HL-60 (cell line): ENCODE measurements at regions not wholly inside any gene's neighbourhood (a gene's known extent, or its start where the extent isn't known, plus 50 kb on each side); places are given as distances from the start of the nearest gene placed in this dataset.

Source experiments
- DNase-seq, 2 experiments: peaks; one replicate each; pipeline ENCODE4 v3.0.0-alpha.2; 2010 to 2020; ENCODE audit warnings: low read depth in 1 of 2, low spot score in 1 of 2
- H3K27ac ChIP-seq: fragments of 250-450 bp; sonication (Bioruptor Pico); replicated peaks from 2 replicates; pipeline ENCODE4 v1.5.1; 2020; ENCODE audit warnings: mild to moderate bottlenecking, moderate library complexity
- H3K27me3 ChIP-seq: fragments of 250-450 bp; sonication (Bioruptor Pico); 2 replicates; pipeline ENCODE4 v1.5.1; 2021; ENCODE audit warnings: mild to moderate bottlenecking, moderate library complexity; ENCODE audit not compliant: insufficient read depth, poor library complexity, severe bottlenecking
- H3K4me3 ChIP-seq: replicated peaks from 2 replicates; pipeline ENCODE4 v1.5.1; 2011; ENCODE audit warnings: mild to moderate bottlenecking, control low read depth, low read length; ENCODE audit not compliant: insufficient read depth
- GABPA ChIP-seq: IDR thresholded peaks from 2 replicates; pipeline ENCODE4 v1.6.1; 2012; ENCODE audit warnings: low read depth
- POLR2AphosphoS5 ChIP-seq: IDR thresholded peaks from 2 replicates; pipeline ENCODE4 v1.6.1; 2012; ENCODE audit warnings: low read depth
- SPI1 ChIP-seq: IDR thresholded peaks from 2 replicates; pipeline ENCODE4 v1.6.1; 2012; ENCODE audit warnings: low read depth, mild to moderate bottlenecking, borderline replicate concordance
- TF ChIP-seq, protein P1 (sequence below): IDR thresholded peaks from one replicate; pipeline ENCODE4 v1.5.1; 2011; ENCODE audit warnings: low read length, control low read depth, inconsistent platforms; ENCODE audit not compliant: insufficient read depth
- TF ChIP-seq, protein P2 (sequence below): IDR thresholded peaks from 2 replicates; pipeline ENCODE4 v1.6.1; 2012; ENCODE audit warnings: low read depth; ENCODE audit not compliant: insufficient replicate concordance

DNA sequence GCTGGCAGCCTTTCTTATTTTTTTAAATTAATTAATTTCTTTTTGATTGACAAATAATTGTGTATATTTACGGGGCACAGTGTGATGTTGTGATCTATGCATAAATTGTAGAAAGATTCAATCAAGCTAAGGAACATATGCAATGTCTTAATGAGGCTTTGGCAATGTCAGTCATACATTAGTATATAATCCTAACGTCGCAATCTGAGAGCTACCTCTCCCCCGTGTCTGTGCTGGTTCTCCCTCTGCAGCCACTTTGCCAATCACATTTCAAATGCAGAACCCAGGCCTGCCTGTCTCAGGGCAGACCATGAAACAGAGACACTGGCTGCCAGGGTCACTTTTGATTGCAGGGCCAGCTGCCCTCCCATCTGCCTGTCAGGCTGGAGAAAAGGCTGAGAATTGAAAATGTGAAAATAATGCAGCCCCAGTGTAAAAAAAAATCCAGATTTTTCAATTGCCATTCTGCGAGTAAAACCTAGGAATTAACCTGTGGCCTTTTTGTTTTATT, 56.3 kb downstream of the SLC24A2 start:
- H3K4me3 ChIP-seq, result no peak overlapping the region
- no peak for DNase-seq
- no peaks in the 10 kb centered on the region for H3K27me3 ChIP-seq
- no peak for TF ChIP-seq POLR2AphosphoS5
- TF ChIP-seq, protein P1, sequence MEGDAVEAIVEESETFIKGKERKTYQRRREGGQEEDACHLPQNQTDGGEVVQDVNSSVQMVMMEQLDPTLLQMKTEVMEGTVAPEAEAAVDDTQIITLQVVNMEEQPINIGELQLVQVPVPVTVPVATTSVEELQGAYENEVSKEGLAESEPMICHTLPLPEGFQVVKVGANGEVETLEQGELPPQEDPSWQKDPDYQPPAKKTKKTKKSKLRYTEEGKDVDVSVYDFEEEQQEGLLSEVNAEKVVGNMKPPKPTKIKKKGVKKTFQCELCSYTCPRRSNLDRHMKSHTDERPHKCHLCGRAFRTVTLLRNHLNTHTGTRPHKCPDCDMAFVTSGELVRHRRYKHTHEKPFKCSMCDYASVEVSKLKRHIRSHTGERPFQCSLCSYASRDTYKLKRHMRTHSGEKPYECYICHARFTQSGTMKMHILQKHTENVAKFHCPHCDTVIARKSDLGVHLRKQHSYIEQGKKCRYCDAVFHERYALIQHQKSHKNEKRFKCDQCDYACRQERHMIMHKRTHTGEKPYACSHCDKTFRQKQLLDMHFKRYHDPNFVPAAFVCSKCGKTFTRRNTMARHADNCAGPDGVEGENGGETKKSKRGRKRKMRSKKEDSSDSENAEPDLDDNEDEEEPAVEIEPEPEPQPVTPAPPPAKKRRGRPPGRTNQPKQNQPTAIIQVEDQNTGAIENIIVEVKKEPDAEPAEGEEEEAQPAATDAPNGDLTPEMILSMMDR, result no peak
- TF ChIP-seq, protein P2, sequence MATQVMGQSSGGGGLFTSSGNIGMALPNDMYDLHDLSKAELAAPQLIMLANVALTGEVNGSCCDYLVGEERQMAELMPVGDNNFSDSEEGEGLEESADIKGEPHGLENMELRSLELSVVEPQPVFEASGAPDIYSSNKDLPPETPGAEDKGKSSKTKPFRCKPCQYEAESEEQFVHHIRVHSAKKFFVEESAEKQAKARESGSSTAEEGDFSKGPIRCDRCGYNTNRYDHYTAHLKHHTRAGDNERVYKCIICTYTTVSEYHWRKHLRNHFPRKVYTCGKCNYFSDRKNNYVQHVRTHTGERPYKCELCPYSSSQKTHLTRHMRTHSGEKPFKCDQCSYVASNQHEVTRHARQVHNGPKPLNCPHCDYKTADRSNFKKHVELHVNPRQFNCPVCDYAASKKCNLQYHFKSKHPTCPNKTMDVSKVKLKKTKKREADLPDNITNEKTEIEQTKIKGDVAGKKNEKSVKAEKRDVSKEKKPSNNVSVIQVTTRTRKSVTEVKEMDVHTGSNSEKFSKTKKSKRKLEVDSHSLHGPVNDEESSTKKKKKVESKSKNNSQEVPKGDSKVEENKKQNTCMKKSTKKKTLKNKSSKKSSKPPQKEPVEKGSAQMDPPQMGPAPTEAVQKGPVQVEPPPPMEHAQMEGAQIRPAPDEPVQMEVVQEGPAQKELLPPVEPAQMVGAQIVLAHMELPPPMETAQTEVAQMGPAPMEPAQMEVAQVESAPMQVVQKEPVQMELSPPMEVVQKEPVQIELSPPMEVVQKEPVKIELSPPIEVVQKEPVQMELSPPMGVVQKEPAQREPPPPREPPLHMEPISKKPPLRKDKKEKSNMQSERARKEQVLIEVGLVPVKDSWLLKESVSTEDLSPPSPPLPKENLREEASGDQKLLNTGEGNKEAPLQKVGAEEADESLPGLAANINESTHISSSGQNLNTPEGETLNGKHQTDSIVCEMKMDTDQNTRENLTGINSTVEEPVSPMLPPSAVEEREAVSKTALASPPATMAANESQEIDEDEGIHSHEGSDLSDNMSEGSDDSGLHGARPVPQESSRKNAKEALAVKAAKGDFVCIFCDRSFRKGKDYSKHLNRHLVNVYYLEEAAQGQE, result no peak
- TF ChIP-seq GABPA, result no peak
- TF ChIP-seq SPI1, result no peak
- no peak overlapping the region for H3K27ac ChIP-seq

DNA sequence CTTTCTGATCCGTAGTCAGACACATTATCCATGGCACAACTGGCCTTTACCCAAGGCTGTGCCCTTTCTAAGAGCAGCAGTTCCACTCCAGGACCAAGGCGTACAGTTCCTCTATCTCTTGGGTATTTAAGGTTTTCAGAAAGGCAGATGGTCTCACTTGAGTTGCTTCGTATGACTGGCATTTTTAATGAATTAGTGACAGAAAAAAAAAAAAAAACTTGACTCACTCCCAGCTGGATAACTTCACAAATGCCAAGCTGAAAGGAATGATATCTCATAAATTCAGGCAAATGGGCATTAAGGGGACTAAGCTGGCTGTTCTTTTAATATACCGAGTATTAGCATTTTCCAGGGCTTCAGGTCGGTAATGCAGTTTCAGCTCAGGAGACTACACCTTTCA, 60.7 kb downstream of the SLC24A2 start:
- TF ChIP-seq, protein P1, result no peak
- no peak for TF ChIP-seq SPI1
- TF ChIP-seq, protein P2, result no peak
- TF ChIP-seq GABPA, result no peak
- no peak for TF ChIP-seq POLR2AphosphoS5
- DNase-seq, result no peak
- Histone ChIP-seq H3K27ac (no peak overlapping the region), H3K4me3 (no peak overlapping the region), H3K27me3 (no peaks in the 10 kb centered on the region)

DNA sequence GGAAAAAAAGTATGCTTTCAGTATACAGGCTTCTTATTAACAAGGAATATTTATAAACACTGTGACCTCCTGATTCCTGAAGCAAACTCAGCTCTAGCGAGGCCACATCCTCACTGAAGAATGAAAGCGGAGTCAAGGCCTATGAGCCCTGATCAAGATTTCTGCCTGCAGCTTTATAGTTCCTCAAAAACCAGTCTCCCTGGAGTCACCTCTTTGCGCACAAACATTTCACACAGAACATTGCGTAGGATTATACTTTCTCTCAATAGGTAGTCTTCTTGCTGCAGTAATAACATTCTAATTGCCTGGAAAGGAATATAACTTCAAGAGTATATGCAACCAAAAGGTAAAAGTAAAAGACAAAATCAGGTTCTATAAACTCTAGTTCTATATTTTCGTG, 62.9 kb downstream of the SLC24A2 start:
- TF ChIP-seq SPI1, result no peak
- no peak for TF ChIP-seq GABPA
- no peak for TF ChIP-seq POLR2AphosphoS5
- TF ChIP-seq, protein P2, result no peak
- TF ChIP-seq, protein P1, result no peak
- DNase-seq, result no peak
- Histone ChIP-seq H3K4me3 (no peak overlapping the region), H3K27me3 (no peaks in the 10 kb centered on the region), H3K27ac (no peak overlapping the region)
